IMR-90 (cell line): ENCODE measurements at regions not wholly inside any gene's neighbourhood (a gene's known extent, or its start where the extent isn't known, plus 50 kb on each side); places are given as distances from the start of the nearest gene placed in this dataset.
A peak's percentile ranks its signal among the peaks of the same experiment; 100 is the strongest.

Experiments
- ATAC-seq: fragments of 200-7000 bp; cut with Tn5 transposase; 2 replicates; pipeline ENCODE4 v1.9.1; 2020; ENCODE audit warnings: low read depth, mild to moderate bottlenecking, moderate library complexity
- BruUV-seq: library from RNA; stranded (reverse); fragments of 400-500 nt; replicated peaks from 2 replicates; lab custom pipeline; 2021; lab: Mats Ljungman, UMichigan
- CTCF ChIA-PET: fragments of 300-600 bp; formaldehyde crosslinking; extraction: SDS; loops from one replicate; lab custom pipeline; 2021; ENCODE audit warnings: antibody characterized with exemption; lab: Yijun Ruan, JAX
- POLR2A ChIA-PET: fragments of 300-600 bp; sonication (Branson Sonifier 250); formaldehyde crosslinking; loops from one replicate; lab custom pipeline; 2022; ENCODE audit warnings: antibody characterized with exemption; ENCODE audit not compliant: unreplicated experiment; lab: Charles Lee
- DNase-seq: peaks from one replicate; pipeline ENCODE4 v3.0.0; 2013
- H2AFZ ChIP-seq: replicated peaks from 2 replicates; pipeline ENCODE3; 2013; ENCODE audit warnings: low read length, mild to moderate bottlenecking; ENCODE audit not compliant: poor library complexity
- H2AK5ac ChIP-seq: 2 replicates; pipeline ENCODE4 v1.6.1; 2013; ENCODE audit warnings: low read depth, low read length, inconsistent platforms
- H2AK9ac ChIP-seq: replicated peaks from 2 replicates; pipeline ENCODE3; 2013; ENCODE audit warnings: mild to moderate bottlenecking, low read depth, low read length, moderate library complexity; ENCODE audit not compliant: poor library complexity
- H2BK120ac ChIP-seq: 2 replicates; pipeline ENCODE4 v1.6.1; 2013; ENCODE audit warnings: low read depth, low read length, inconsistent platforms
- H2BK15ac ChIP-seq: 3 replicates; pipeline ENCODE4 v1.6.1; 2013; ENCODE audit warnings: low read depth, low read length, inconsistent platforms
- H2BK20ac ChIP-seq: 2 replicates; pipeline ENCODE4 v1.6.1; 2013; ENCODE audit warnings: low read depth, mild to moderate bottlenecking, inconsistent platforms, low read length, moderate library complexity
- H2BK5ac ChIP-seq: 2 replicates; pipeline ENCODE4 v1.6.1; 2013; ENCODE audit warnings: mild to moderate bottlenecking, low read depth, low read length, inconsistent platforms; ENCODE audit not compliant: poor library complexity, severe bottlenecking
- H3K14ac ChIP-seq: replicated peaks from 2 replicates; pipeline ENCODE4 v1.6.1; 2013; ENCODE audit warnings: low read depth, low read length, inconsistent platforms
- H3K18ac ChIP-seq: 2 replicates; pipeline ENCODE4 v1.6.1; 2013; ENCODE audit warnings: low read depth, low read length, control low read depth
- H3K23ac ChIP-seq: 2 replicates; pipeline ENCODE4 v1.6.1; 2013; ENCODE audit warnings: low read depth, low read length, inconsistent platforms
- H3K27ac ChIP-seq: 2 replicates; pipeline ENCODE4 v1.5.1; 2013; ENCODE audit warnings: mild to moderate bottlenecking, control low read depth, low read length; ENCODE audit not compliant: insufficient read depth
- H3K27me3 ChIP-seq: 2 replicates; pipeline ENCODE4 v1.6.1; 2013; ENCODE audit warnings: low read length; ENCODE audit not compliant: control insufficient read depth, insufficient read depth
- H3K36me3 ChIP-seq: 2 replicates; pipeline ENCODE4 v1.6.1; 2013; ENCODE audit warnings: low read length, mixed read lengths; ENCODE audit not compliant: control insufficient read depth, insufficient read depth
- H3K4ac ChIP-seq: 2 replicates; pipeline ENCODE4 v1.6.1; 2013; ENCODE audit warnings: low read depth, low read length, inconsistent platforms
- H3K4me1 ChIP-seq: 2 replicates; pipeline ENCODE4 v1.6.1; 2013; ENCODE audit warnings: low read length, mixed read lengths; ENCODE audit not compliant: control insufficient read depth, insufficient read depth
- H3K4me2 ChIP-seq: 2 replicates; pipeline ENCODE4 v1.6.1; 2013; ENCODE audit warnings: low read depth, mild to moderate bottlenecking, control low read depth, low read length, moderate library complexity
- H3K4me3 ChIP-seq: 2 replicates; pipeline ENCODE4 v1.5.1; 2013; ENCODE audit warnings: low read depth, mild to moderate bottlenecking, control low read depth, low read length, moderate library complexity; ENCODE audit not compliant: insufficient read depth
- H3K56ac ChIP-seq: 2 replicates; pipeline ENCODE4 v1.6.1; 2013; ENCODE audit warnings: low read length, inconsistent platforms; ENCODE audit not compliant: insufficient read depth; ENCODE audit errors: extremely low read depth
- H3K79me1 ChIP-seq, 2 experiments: 2 replicates each; pipeline ENCODE4 v1.6.1; 2013; ENCODE audit warnings: low read length in 2 of 2, inconsistent platforms in 1 of 2, low read depth in 1 of 2
- H3K9ac ChIP-seq: 2 replicates; pipeline ENCODE4 v1.6.1; 2013; ENCODE audit warnings: low read depth, low read length, control low read depth
- H3K9me1 ChIP-seq: 2 replicates; pipeline ENCODE4 v1.6.1; 2013; ENCODE audit warnings: low read length, inconsistent platforms; ENCODE audit not compliant: insufficient read depth
- H3K9me3 ChIP-seq: 2 replicates; pipeline ENCODE4 v1.6.1; 2013; ENCODE audit warnings: low read length; ENCODE audit not compliant: control insufficient read depth, insufficient read depth
- H4K20me1 ChIP-seq: 2 replicates; pipeline ENCODE4 v1.6.1; 2013; ENCODE audit warnings: low read length, inconsistent platforms; ENCODE audit not compliant: insufficient read depth
- H4K5ac ChIP-seq: 2 replicates; pipeline ENCODE4 v1.6.1; 2013; ENCODE audit warnings: mild to moderate bottlenecking, low read depth, low read length, control low read depth
- H4K8ac ChIP-seq, 2 experiments: 2 replicates each; pipeline ENCODE4 v1.6.1; 2013; ENCODE audit warnings: low read depth in 2 of 2, low read length in 2 of 2, control low read depth in 1 of 2, inconsistent platforms in 1 of 2
- H4K91ac ChIP-seq: 2 replicates; pipeline ENCODE4 v1.6.1; 2013; ENCODE audit warnings: low read depth, low read length, inconsistent platforms; ENCODE audit not compliant: insufficient read depth
- BHLHE40 ChIP-seq: fragments of 150-350 bp; IDR thresholded peaks from 2 replicates; pipeline ENCODE4 v1.6.1; 2016; ENCODE audit warnings: mild to moderate bottlenecking, low read depth, low read length
- RAD21 ChIP-seq: IDR thresholded peaks from 2 replicates; pipeline ENCODE4 v1.6.1; 2012; ENCODE audit warnings: low read length, improper control_type of control experiment
- RCOR1 ChIP-seq: IDR thresholded peaks from 2 replicates; pipeline ENCODE4 v1.6.1; 2012; ENCODE audit warnings: mild to moderate bottlenecking, low read length, improper control_type of control experiment; ENCODE audit not compliant: insufficient replicate concordance
- SMC3 ChIP-seq: fragments of 150-350 bp; IDR thresholded peaks from 2 replicates; pipeline ENCODE4 v1.6.1; 2016; ENCODE audit warnings: low read depth, mild to moderate bottlenecking, antibody characterized with exemption, low read length, moderate library complexity
- WGBS, 2 experiments: methylation state at CpG; one replicate each; pipeline versions ENCODE4 v1.1.5 to v1.1.7; 2013; ENCODE audit warnings: missing lambda C conversion rate in 2 of 2; ENCODE audit not compliant: insufficient read length in 1 of 2; ENCODE audit errors: extremely low coverage in 2 of 2; 5-methylcytosine and 5-hydroxymethylcytosine counted together
- dilution Hi-C: fragments of 300-500 bp; cut with HindIII; formaldehyde crosslinking; loops from one replicate; pipeline ENCODE4 v1.14.3; 2018; ENCODE audit warnings: low sequenced_read_pairs; ENCODE audit not compliant: unreplicated experiment
- in situ Hi-C: fragments of 300-500 bp; cut with MboI; formaldehyde crosslinking; loops from 3 replicates; pipeline ENCODE4 v1.14.3; 2019; ENCODE audit warnings: low sequenced_read_pairs, inconsistent platforms, mixed read lengths
- intact Hi-C: fragments of 100-400 bp; cut with micrococcal nuclease; formaldehyde crosslinking; loops from 2 replicates; pipeline ENCODE4 v1.10.0; 2022
- TF ChIP-seq, protein P1 (sequence below): conservative IDR thresholded peaks from 2 replicates; pipeline ENCODE4 v1.5.1; 2012; ENCODE audit warnings: mild to moderate bottlenecking, low read depth, low read length, improper control_type of control experiment

DNA sequence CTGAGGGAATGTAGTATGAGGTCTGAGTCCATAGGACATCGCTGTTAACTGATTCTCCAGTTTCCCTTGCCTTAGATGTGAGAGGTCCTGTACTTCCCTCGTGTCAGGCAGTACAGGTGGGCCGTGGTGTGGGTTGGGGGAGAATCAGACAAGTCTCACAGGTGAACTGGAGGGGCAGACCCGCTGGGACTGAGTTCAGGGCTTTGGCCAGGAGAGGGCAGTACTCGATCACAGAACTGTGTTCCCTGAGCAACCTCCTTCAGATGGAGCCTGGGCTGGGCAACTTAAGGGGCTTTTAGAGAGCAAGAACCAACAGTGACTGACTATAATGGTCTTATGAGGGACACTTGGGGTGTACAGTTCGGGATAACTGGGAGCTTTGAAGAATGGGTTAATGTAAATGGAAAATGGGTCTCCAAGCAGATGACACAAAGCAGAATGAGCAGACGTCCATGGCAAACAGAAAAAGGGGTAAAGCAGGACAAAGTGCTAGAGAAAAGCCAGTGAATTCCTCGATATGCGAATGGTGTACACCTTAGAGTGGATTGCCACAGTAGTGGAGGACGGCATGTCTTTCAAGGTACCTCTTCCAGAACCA is 83.6 kb downstream of the CCNG2 start:
- no peak overlapping the region for H3K27ac ChIP-seq
- dilution Hi-C loops (no loop called here), in situ Hi-C loops (no loop called here), intact Hi-C loops (loop anchor here (1.0 to 10.0 kb wide), 3 partner anchors 69 to 374 kb away; no protein-coding TSS in a partner anchor)
- no peak overlapping the region for H3K23ac ChIP-seq
- peak; percentile 49 for DNase-seq
- H2BK5ac ChIP-seq, result no peak overlapping the region
- H3K9ac ChIP-seq, result no peak overlapping the region
- TF ChIP-seq, protein P1, sequence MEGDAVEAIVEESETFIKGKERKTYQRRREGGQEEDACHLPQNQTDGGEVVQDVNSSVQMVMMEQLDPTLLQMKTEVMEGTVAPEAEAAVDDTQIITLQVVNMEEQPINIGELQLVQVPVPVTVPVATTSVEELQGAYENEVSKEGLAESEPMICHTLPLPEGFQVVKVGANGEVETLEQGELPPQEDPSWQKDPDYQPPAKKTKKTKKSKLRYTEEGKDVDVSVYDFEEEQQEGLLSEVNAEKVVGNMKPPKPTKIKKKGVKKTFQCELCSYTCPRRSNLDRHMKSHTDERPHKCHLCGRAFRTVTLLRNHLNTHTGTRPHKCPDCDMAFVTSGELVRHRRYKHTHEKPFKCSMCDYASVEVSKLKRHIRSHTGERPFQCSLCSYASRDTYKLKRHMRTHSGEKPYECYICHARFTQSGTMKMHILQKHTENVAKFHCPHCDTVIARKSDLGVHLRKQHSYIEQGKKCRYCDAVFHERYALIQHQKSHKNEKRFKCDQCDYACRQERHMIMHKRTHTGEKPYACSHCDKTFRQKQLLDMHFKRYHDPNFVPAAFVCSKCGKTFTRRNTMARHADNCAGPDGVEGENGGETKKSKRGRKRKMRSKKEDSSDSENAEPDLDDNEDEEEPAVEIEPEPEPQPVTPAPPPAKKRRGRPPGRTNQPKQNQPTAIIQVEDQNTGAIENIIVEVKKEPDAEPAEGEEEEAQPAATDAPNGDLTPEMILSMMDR, result peak; percentile 71
- TF ChIP-seq SMC3 (peak; percentile 63), BHLHE40 (no peak), RAD21 (peak; percentile 78), RCOR1 (no peak)
- no peak overlapping the region for H3K56ac ChIP-seq
- POLR2A ChIA-PET, result no interaction called here
- no peak overlapping the region for H4K8ac ChIP-seq
- ATAC-seq, result peak; percentile 97
- no peak overlapping the region for H2AK5ac ChIP-seq
- WGBS, 2 experiments, result 10% methylated on average over 5 of the region's 10 CpGs; no CpG with 5 or more reads in 1 of the 2 experiments
- BruUV-seq, result no TSS peak
- no peak overlapping the region for H2BK20ac ChIP-seq
- peaks cover 40% of the 10 kb centered on the region for H3K27me3 ChIP-seq
- no peaks in the 10 kb centered on the region for H3K9me1 ChIP-seq
- H2AFZ ChIP-seq, result no peak overlapping the region
- H4K91ac ChIP-seq, result no peak overlapping the region
- H4K20me1 ChIP-seq, result no peaks in the 10 kb centered on the region
- no peak overlapping the region for H2BK15ac ChIP-seq
- no peaks in the 10 kb centered on the region for H3K36me3 ChIP-seq
- H2BK120ac ChIP-seq, result no peak overlapping the region
- H3K9me3 ChIP-seq, result no peaks in the 10 kb centered on the region
- no peaks in the 10 kb centered on the region for H3K79me1 ChIP-seq
- H2AK9ac ChIP-seq, result no peak overlapping the region
- H3K14ac ChIP-seq, result no peak overlapping the region
- CTCF ChIA-PET, result interaction anchor here (0.6 to 2.9 kb wide), 3 partner anchors 118 to 146 kb away, joined by 3 to 18 read pairs (median 3); no protein-coding TSS in a partner anchor
- no peaks in the 10 kb centered on the region for H3K4me1 ChIP-seq
- no peak overlapping the region for H4K5ac ChIP-seq
- H3K18ac ChIP-seq, result no peak overlapping the region
- no peak overlapping the region for H3K4me2 ChIP-seq
- H3K4ac ChIP-seq, result no peak overlapping the region
- H3K4me3 ChIP-seq, result no peak overlapping the region
